Fibroblast of skin of scalp (primary cell): ENCODE measurements at regions not wholly inside any gene's neighbourhood (a gene's known extent, or its start where the extent isn't known, plus 50 kb on each side); places are given as distances from the start of the nearest gene placed in this dataset.
A peak's percentile ranks its signal among the peaks of the same experiment; 100 is the strongest.

Source experiments
- DNase-seq: peaks from one replicate; pipeline ENCODE4 v3.0.0-alpha.2; 2013

GRCh38 chr4:12846368-12846767 lies 637.8 kb downstream of the RAB28 start:
- no peak for DNase-seq

- DNase-seq = no peak
Observed at GRCh38 chr4:12844141-12844540, 640.0 kb downstream of the RAB28 start.

- no peak for DNase-seq
Observed at GRCh38 chr4:12827966-12828365, 656.2 kb downstream of the RAB28 start.

GRCh38 chr4:12791536-12791935 lies 692.6 kb downstream of the RAB28 start:
- no peak for DNase-seq

- no peak for DNase-seq
Observed at GRCh38 chr4:12787261-12787660, 696.9 kb downstream of the RAB28 start.

GRCh38 chr4:12778706-12779105 lies 705.4 kb downstream of the RAB28 start:
- no peak for DNase-seq

- DNase-seq = no peak
Observed at GRCh38 chr4:12778191-12778590, 705.9 kb downstream of the RAB28 start.

- DNase-seq = no peak
Observed at GRCh38 chr4:12770351-12770750, 713.8 kb downstream of the RAB28 start.

GRCh38 chr4:12761694-12762093 lies 722.4 kb downstream of the RAB28 start:
- DNase-seq = no peak

- no peak for DNase-seq
Observed at GRCh38 chr4:12747154-12747553, 737.0 kb downstream of the RAB28 start.

GRCh38 chr4:12746221-12746620 lies 737.9 kb downstream of the RAB28 start:
- no peak for DNase-seq

GRCh38 chr4:12734586-12734985 lies 749.6 kb downstream of the RAB28 start:
- no peak for DNase-seq

- peak; percentile 12 for DNase-seq
Observed at GRCh38 chr4:12729384-12729783, 754.8 kb downstream of the RAB28 start.

- DNase-seq = peak; percentile 0
Observed at GRCh38 chr4:12724510-12724909, 759.6 kb downstream of the RAB28 start.

- no peak for DNase-seq
Observed at GRCh38 chr4:12723849-12724447, 760.2 kb downstream of the RAB28 start.

- no peak for DNase-seq
Observed at GRCh38 chr4:12716896-12717295, 767.2 kb downstream of the RAB28 start.

GRCh38 chr4:12712648-12713339 lies 771.3 kb downstream of the RAB28 start:
- no peak for DNase-seq

- no peak for DNase-seq
Observed at GRCh38 chr4:12707381-12708175, 776.6 kb downstream of the RAB28 start.

GRCh38 chr4:12703036-12703435 lies 781.1 kb downstream of the RAB28 start:
- DNase-seq = no peak

GRCh38 chr4:12701384-12701783 lies 782.8 kb downstream of the RAB28 start:
- no peak for DNase-seq

- no peak for DNase-seq
Observed at GRCh38 chr4:12697970-12698369, 786.2 kb downstream of the RAB28 start.

GRCh38 chr4:12692815-12693214 lies 791.3 kb downstream of the RAB28 start:
- no peak for DNase-seq

GRCh38 chr4:12691168-12691567 lies 793.0 kb downstream of the RAB28 start:
- no peak for DNase-seq

GRCh38 chr4:12689457-12689856 lies 794.7 kb downstream of the RAB28 start:
- DNase-seq = no peak
